ENCODE measurements at regions not wholly inside any gene's neighbourhood (a gene's known extent, or its start where the extent isn't known, plus 50 kb on each side); places are given as distances from the start of the nearest gene placed in this dataset.

DNA sequence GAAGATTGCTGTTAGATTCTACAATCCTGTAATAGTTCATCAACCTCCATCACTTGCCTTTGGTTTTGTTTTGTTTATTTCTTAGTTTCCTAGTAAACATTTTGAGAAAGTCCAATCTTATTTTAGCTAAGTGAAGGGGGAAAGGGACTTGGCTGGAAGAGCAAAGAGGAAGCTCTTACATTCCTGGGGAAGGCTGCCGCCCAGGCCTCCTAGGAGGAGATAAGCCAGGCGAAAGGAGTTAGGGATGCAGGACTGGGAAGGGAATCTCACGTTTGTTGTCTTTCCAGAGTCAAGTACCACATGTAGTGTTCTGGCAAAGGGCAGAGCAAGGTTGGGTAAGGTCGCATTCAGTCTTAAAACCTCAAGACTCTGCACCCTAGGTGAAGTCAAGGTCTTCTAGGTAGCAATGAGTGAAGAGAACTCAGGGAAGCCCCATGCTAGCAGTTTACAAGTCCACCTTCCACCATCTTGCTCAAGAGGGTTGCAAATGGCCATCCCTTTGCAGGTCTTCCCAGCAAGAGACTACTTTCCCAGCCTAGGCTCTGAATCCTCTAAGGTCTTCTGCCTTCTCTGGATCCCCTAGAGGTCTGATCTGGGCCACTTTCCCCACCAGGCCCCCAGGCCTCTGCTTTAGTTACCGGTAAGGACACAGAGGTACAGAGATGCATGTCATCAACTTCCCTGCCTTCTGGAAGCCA lies 320.7 kb downstream of the CYP26B1 start:
- no TSS peak for BruUV-seq (replicated peaks)
- TF ChIP-seq JARID2 (CRISPR knock-in tag; IDR thresholded peaks at IDR 0.05; ENCODE audit: insufficient replicate concordance) (no peak), ZNF292 (CRISPR knock-in tag; IDR thresholded peaks at IDR 0.05; ENCODE audit: borderline replicate concordance, low read depth) (no peak), ZBTB1 (CRISPR knock-in tag; IDR thresholded peaks at IDR 0.05; ENCODE audit: borderline replicate concordance) (no peak), LCORL (IDR thresholded peaks at IDR 0.05) (no peak), LCORL (CRISPR knock-in tag; IDR thresholded peaks at IDR 0.05) (no peak), ZNF747 (CRISPR knock-in tag; IDR thresholded peaks at IDR 0.05; ENCODE audit: borderline replicate concordance) (no peak), PITX1 (CRISPR knock-in tag; IDR thresholded peaks at IDR 0.05) (no peak), ZNF879 (CRISPR knock-in tag; IDR thresholded peaks at IDR 0.05) (no peak), RXRB (CRISPR knock-in tag; IDR thresholded peaks at IDR 0.05; ENCODE audit: borderline replicate concordance) (no peak), RBFOX2 (IDR thresholded peaks at IDR 0.05; ENCODE audit: low read depth, low read length) (no peak)
- TF ChIP-seq, protein P1, sequence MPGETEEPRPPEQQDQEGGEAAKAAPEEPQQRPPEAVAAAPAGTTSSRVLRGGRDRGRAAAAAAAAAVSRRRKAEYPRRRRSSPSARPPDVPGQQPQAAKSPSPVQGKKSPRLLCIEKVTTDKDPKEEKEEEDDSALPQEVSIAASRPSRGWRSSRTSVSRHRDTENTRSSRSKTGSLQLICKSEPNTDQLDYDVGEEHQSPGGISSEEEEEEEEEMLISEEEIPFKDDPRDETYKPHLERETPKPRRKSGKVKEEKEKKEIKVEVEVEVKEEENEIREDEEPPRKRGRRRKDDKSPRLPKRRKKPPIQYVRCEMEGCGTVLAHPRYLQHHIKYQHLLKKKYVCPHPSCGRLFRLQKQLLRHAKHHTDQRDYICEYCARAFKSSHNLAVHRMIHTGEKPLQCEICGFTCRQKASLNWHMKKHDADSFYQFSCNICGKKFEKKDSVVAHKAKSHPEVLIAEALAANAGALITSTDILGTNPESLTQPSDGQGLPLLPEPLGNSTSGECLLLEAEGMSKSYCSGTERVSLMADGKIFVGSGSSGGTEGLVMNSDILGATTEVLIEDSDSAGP (CRISPR knock-in tag; IDR thresholded peaks at IDR 0.05; ENCODE audit: borderline replicate concordance), result no peak
- TF ChIP-seq, protein P2, sequence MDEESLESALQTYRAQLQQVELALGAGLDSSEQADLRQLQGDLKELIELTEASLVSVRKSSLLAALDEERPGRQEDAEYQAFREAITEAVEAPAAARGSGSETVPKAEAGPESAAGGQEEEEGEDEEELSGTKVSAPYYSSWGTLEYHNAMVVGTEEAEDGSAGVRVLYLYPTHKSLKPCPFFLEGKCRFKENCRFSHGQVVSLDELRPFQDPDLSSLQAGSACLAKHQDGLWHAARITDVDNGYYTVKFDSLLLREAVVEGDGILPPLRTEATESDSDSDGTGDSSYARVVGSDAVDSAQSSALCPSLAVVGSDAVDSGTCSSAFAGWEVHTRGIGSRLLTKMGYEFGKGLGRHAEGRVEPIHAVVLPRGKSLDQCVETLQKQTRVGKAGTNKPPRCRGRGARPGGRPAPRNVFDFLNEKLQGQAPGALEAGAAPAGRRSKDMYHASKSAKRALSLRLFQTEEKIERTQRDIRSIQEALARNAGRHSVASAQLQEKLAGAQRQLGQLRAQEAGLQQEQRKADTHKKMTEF (CRISPR knock-in tag; IDR thresholded peaks at IDR 0.05), result no peak
- TF ChIP-seq, protein P3, sequence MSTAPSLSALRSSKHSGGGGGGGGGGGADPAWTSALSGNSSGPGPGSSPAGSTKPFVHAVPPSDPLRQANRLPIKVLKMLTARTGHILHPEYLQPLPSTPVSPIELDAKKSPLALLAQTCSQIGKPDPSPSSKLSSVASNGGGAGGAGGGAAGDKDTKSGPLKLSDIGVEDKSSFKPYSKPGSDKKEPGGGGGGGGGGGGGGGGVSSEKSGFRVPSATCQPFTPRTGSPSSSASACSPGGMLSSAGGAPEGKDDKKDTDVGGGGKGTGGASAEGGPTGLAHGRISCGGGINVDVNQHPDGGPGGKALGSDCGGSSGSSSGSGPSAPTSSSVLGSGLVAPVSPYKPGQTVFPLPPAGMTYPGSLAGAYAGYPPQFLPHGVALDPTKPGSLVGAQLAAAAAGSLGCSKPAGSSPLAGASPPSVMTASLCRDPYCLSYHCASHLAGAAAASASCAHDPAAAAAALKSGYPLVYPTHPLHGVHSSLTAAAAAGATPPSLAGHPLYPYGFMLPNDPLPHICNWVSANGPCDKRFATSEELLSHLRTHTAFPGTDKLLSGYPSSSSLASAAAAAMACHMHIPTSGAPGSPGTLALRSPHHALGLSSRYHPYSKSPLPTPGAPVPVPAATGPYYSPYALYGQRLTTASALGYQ (CRISPR knock-in tag; IDR thresholded peaks at IDR 0.05), result no peak
- TF ChIP-seq, protein P4, sequence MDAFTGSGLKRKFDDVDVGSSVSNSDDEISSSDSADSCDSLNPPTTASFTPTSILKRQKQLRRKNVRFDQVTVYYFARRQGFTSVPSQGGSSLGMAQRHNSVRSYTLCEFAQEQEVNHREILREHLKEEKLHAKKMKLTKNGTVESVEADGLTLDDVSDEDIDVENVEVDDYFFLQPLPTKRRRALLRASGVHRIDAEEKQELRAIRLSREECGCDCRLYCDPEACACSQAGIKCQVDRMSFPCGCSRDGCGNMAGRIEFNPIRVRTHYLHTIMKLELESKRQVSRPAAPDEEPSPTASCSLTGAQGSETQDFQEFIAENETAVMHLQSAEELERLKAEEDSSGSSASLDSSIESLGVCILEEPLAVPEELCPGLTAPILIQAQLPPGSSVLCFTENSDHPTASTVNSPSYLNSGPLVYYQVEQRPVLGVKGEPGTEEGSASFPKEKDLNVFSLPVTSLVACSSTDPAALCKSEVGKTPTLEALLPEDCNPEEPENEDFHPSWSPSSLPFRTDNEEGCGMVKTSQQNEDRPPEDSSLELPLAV (CRISPR knock-in tag; conservative IDR thresholded peaks at IDR 0.05; ENCODE audit: low read depth), result no peak
- TF ChIP-seq, protein P5, sequence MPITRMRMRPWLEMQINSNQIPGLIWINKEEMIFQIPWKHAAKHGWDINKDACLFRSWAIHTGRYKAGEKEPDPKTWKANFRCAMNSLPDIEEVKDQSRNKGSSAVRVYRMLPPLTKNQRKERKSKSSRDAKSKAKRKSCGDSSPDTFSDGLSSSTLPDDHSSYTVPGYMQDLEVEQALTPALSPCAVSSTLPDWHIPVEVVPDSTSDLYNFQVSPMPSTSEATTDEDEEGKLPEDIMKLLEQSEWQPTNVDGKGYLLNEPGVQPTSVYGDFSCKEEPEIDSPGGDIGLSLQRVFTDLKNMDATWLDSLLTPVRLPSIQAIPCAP (CRISPR knock-in tag; IDR thresholded peaks at IDR 0.05; ENCODE audit: low read depth), result no peak
- TF ChIP-seq, protein P6, sequence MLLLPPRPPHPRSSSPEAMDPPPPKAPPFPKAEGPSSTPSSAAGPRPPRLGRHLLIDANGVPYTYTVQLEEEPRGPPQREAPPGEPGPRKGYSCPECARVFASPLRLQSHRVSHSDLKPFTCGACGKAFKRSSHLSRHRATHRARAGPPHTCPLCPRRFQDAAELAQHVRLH (CRISPR knock-in tag; IDR thresholded peaks at IDR 0.05; ENCODE audit: borderline replicate concordance, low read depth), result no peak

More for the DNA sequence above, 320.7 kb downstream of the CYP26B1 start:
- in situ Hi-C loops (cut with HindIII; ENCODE audit: extremely low pct_ligation_motif_present, low pct_unique_long_range_greater_than_20kb) (no loop called here), intact Hi-C loops (cut with micrococcal nuclease; ENCODE audit: unreplicated experiment) (no loop called here)
- FAIRE-seq (no peak), DNase-seq (ENCODE audit: low spot score) (no peak), ATAC-seq (no peak)
- H3K27ac ChIP-seq (ENCODE audit: extremely low read length, insufficient read depth, low read length), result no peak overlapping the region
- no peaks in the 10 kb centered on the region for H4K20me1 ChIP-seq (ENCODE audit: insufficient read depth, low read length)
- H3K79me2 ChIP-seq (ENCODE audit: insufficient read depth, low read length), result no peaks in the 10 kb centered on the region
- CTCF ChIA-PET (ENCODE audit: low intra/inter-chr PET ratio, low total read pairs), result no interaction called here
- H3K4me3 ChIP-seq (replicated peaks in 1 of 3; ENCODE audit: insufficient read depth in 1 of 3, low read depth in 2 of 3, low read length in 3 of 3), result no peak overlapping the region
- no peaks in the 10 kb centered on the region for H3K9me3 ChIP-seq (ENCODE audit: low read length)
- POLR2A ChIA-PET, result no interaction called here
- H3K4me1 ChIP-seq (ENCODE audit: insufficient read depth, low read length), result no peaks in the 10 kb centered on the region
- H3K27me3 ChIP-seq (ENCODE audit: control insufficient read depth in 1 of 2, insufficient read depth in 2 of 2, low read length in 2 of 2), result peaks cover 3 to 38% of the 10 kb centered on the region in 2 experiments; a peak in 4 of 5 replicates
- H3K4me2 ChIP-seq (ENCODE audit: low read depth, low read length), result no peak overlapping the region
- no peak overlapping the region for H3K9ac ChIP-seq (ENCODE audit: insufficient read depth, low read depth, low read length)
- WGBS (ENCODE audit: low lambda C conversion rate), result 41% methylated on average over 4 of the region's 5 CpGs
- H2AFZ ChIP-seq (ENCODE audit: low read length), result no peak overlapping the region
- no peaks in the 10 kb centered on the region for H3K36me3 ChIP-seq (replicated peaks in 1 of 2; ENCODE audit: control insufficient read depth in 1 of 2, insufficient read depth in 2 of 2, low read length in 2 of 2)

Measured in HepG2 (cell line).